ENCODE measurements at regions not wholly inside any gene's neighbourhood (a gene's known extent, or its start where the extent isn't known, plus 50 kb on each side); places are given as distances from the start of the nearest gene placed in this dataset.

DNA sequence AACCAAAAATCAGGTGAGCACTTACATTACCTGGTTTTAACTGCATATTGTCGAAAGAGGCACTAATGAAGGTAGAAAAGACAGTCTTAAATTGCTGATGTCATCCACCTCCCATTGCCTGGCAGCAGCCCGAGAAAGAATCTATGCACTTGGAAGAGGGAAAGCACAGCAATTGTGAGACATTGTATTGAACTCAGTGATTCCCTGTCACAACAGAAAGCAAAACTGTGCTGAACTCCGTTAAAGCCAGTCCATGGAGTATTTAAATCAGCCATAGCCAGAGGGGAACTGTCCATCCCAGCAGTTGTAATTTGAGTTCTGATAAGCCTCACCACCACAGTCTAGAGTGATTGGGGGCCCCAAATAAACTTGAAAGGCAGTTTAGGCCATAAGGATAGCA, 466.6 kb upstream of the PCDH9 start (continued):
- TF ChIP-seq, protein P1, sequence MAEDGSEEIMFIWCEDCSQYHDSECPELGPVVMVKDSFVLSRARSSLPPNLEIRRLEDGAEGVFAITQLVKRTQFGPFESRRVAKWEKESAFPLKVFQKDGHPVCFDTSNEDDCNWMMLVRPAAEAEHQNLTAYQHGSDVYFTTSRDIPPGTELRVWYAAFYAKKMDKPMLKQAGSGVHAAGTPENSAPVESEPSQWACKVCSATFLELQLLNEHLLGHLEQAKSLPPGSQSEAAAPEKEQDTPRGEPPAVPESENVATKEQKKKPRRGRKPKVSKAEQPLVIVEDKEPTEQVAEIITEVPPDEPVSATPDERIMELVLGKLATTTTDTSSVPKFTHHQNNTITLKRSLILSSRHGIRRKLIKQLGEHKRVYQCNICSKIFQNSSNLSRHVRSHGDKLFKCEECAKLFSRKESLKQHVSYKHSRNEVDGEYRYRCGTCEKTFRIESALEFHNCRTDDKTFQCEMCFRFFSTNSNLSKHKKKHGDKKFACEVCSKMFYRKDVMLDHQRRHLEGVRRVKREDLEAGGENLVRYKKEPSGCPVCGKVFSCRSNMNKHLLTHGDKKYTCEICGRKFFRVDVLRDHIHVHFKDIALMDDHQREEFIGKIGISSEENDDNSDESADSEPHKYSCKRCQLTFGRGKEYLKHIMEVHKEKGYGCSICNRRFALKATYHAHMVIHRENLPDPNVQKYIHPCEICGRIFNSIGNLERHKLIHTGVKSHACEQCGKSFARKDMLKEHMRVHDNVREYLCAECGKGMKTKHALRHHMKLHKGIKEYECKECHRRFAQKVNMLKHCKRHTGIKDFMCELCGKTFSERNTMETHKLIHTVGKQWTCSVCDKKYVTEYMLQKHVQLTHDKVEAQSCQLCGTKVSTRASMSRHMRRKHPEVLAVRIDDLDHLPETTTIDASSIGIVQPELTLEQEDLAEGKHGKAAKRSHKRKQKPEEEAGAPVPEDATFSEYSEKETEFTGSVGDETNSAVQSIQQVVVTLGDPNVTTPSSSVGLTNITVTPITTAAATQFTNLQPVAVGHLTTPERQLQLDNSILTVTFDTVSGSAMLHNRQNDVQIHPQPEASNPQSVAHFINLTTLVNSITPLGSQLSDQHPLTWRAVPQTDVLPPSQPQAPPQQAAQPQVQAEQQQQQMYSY (CRISPR knock-in tag; IDR thresholded peaks at IDR 0.05) = no peak
- no peak for TF ChIP-seq STAT1 (conservative IDR thresholded peaks at IDR 0.05)

DNA sequence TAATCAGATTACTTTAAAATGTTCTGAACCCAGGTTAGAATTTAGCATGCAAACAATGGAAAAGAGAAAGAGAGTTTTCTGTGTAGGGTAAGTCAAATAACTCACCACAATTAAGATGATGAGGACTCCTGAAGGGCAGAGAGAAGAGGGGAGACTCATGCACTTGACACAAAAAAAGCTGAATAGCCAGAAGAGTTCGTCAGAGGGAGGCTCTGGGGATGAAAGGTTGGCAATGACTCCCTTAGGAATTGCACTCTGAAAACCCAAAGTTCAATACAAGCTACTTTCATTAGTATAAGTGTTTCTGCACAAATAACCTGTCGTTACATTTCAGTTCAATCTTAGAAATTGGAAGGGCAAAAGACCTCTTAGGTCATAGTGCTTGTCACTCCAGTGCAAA, 434.4 kb upstream of the PCDH9 start:
- ChIA-PET CTCF (no interaction called here), POLR2A (no interaction called here), SMC1A (ENCODE audit: uncharacterized antibody, unreplicated experiment) (no interaction called here), RAD21 (ENCODE audit: unreplicated experiment) (no interaction called here)
- Histone ChIP-seq H3K4me1 (ENCODE audit: control insufficient read depth, insufficient read depth, low read length) (no peaks in the 10 kb centered on the region), H3K9me3 (replicated peaks; ENCODE audit: control insufficient read depth, insufficient read depth, low read length) (no peaks in the 10 kb centered on the region), H3K4me2 (ENCODE audit: control insufficient read depth, insufficient read depth) (no peak overlapping the region), H3K9ac (ENCODE audit: control insufficient read depth, insufficient read depth, low read length) (no peak overlapping the region), H3K79me2 (ENCODE audit: control insufficient read depth, insufficient read depth, low read length) (no peaks in the 10 kb centered on the region), H2AFZ (ENCODE audit: control insufficient read depth, low read depth, low read length) (no peak overlapping the region), H3K4me3 (no peak overlapping the region), H3K27ac (ENCODE audit: control insufficient read depth, insufficient read depth) (no peak overlapping the region), H3K36me3 (ENCODE audit: control insufficient read depth in 2 of 2, insufficient read depth in 2 of 2, low read length in 1 of 2) (no peaks in the 10 kb centered on the region), H3K27me3 (replicated peaks in 1 of 2; ENCODE audit: control insufficient read depth in 2 of 2, insufficient read depth in 2 of 2, low read length in 1 of 2) (no peaks in the 10 kb centered on the region), H4K20me1 (ENCODE audit: control insufficient read depth, insufficient read depth) (no peaks in the 10 kb centered on the region)
- no peak for TF ChIP-seq CEBPB (IDR thresholded peaks at IDR 0.05; ENCODE audit: borderline replicate concordance in 1 of 2, low read depth in 2 of 2, low read length in 2 of 2)
- TF ChIP-seq BMI1 (IDR thresholded peaks at IDR 0.05; ENCODE audit: borderline replicate concordance) = no peak
- no peak for TF ChIP-seq BACH1 (IDR thresholded peaks at IDR 0.05; ENCODE audit: borderline replicate concordance)
- TF ChIP-seq IKZF2 (IDR thresholded peaks at IDR 0.05) = no peak
- no peak for DNase-seq (ENCODE audit: low read depth, low spot score)
- no peak for FAIRE-seq
- no peak for ATAC-seq
- no TSS peak for BruUV-seq (replicated peaks)
- in situ Hi-C loops (cut with MboI) = no loop called here
- WGBS (ENCODE audit: insufficient coverage, insufficient replicate concordance, low lambda C conversion rate, missing lambda C conversion rate) = 3% methylated on average over 2 of the region's 2 CpGs
- intact Hi-C loops (cut with micrococcal nuclease; ENCODE audit: unreplicated experiment) = no loop called here
